Upper lobe of left lung (tissue), 4 donors: ENCODE measurements at regions not wholly inside any gene's neighbourhood (a gene's known extent, or its start where the extent isn't known, plus 50 kb on each side); places are given as distances from the start of the nearest gene placed in this dataset.

Experiments used
- POLR2A ChIP-seq, 4 donors: fragments of 450-650 bp; IDR thresholded peaks; one replicate each; pipeline ENCODE4 v1.5.1; 2016 to 2017; ENCODE audit warnings: antibody characterized with exemption in 4 of 4, mild to moderate bottlenecking in 2 of 4
- POLR2AphosphoS5 ChIP-seq, 2 donors: sonication (generic); formaldehyde crosslinking; IDR thresholded peaks; one replicate each; pipeline ENCODE4 v1.5.1; 2017; ENCODE audit warnings: antibody characterized with exemption in 2 of 2
- TF ChIP-seq, protein P1 (sequence below), 6 experiments: fragments of 450-650 bp in 4 of 6; fragments of 200-600 bp in 2 of 6; sonication (generic) in 2 of 6; IDR thresholded peaks; one replicate each; pipeline ENCODE4 v1.5.1; 2016 to 2019; ENCODE audit warnings: antibody characterized with exemption in 6 of 6

DNA sequence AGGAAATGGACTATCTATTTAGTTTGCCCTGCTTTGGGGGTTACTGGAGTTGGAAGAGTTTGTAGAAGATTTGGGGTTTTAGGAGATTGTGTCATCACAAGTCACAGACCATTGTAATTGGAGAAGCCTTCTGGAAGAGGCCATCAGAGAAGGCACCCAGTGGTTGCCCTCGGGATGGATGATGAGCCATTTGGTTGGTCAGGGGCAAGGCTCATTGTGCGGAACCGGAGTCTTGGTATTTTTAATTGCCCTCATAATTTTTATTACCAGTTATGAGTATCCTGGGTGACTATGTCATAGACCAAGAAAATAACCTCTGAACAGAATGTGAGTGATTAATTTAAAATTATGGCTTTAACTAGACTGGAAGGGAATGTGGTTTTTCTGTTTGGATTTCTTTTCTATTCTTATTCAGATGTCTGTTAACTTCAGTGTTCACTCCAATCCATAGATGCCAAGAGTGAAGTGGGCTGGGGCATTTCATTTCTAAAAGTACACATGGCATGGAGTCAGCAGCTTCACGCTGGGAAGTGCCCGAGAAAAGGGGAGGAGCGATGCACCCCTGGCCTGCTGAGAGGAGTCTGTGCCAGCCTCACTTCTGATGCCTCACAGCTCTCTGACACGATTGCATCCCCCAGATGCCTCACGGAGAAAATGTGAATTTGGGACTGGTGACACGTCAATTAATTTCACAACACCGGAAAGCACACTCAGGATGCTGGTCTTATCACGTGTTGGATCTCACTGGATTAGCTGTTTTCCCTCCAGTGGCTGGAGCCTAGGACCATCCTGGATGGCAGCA, 225.6 kb upstream of the IGFBP3 start:
- TF ChIP-seq POLR2A (IDR thresholded peaks at IDR 0.05) (no peak), POLR2AphosphoS5 (IDR thresholded peaks at IDR 0.05) (no peak)
- TF ChIP-seq, protein P1, sequence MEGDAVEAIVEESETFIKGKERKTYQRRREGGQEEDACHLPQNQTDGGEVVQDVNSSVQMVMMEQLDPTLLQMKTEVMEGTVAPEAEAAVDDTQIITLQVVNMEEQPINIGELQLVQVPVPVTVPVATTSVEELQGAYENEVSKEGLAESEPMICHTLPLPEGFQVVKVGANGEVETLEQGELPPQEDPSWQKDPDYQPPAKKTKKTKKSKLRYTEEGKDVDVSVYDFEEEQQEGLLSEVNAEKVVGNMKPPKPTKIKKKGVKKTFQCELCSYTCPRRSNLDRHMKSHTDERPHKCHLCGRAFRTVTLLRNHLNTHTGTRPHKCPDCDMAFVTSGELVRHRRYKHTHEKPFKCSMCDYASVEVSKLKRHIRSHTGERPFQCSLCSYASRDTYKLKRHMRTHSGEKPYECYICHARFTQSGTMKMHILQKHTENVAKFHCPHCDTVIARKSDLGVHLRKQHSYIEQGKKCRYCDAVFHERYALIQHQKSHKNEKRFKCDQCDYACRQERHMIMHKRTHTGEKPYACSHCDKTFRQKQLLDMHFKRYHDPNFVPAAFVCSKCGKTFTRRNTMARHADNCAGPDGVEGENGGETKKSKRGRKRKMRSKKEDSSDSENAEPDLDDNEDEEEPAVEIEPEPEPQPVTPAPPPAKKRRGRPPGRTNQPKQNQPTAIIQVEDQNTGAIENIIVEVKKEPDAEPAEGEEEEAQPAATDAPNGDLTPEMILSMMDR (IDR thresholded peaks at IDR 0.05), result no peak
